AG08395 (cell line): ENCODE measurements at regions not wholly inside any gene's neighbourhood (a gene's known extent, or its start where the extent isn't known, plus 50 kb on each side); places are given as distances from the start of the nearest gene placed in this dataset.
"Not testable (repeated sequence)": the region's sequence is repeated elsewhere in the genome, so short reads cannot be mapped to it uniquely, and the experiment has no call there.

Experiments
- DNase-seq: peaks from one replicate; pipeline ENCODE4 v3.0.0; 2012; ENCODE audit warnings: mixed read lengths, low spot score

DNA sequence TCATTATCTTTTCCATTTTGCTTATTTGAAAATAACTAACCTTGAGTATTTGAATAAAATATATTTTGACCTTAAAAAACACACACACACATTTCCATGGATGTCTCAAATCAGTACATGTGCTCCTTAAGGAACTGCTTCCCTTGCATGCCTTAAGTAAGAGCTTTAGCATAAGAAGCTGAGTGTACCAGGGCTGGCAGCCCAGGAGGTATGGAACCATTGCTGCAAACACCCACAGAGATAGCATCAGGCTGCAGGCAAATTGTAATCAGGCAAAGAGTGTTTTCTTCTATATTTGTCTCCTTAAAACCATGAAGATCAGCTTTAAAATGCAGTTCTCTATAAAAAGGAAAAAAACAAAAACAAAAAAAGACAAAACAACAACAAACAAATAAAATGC lies 160.6 kb downstream of the PLK2 start:
- no peak for DNase-seq

DNA sequence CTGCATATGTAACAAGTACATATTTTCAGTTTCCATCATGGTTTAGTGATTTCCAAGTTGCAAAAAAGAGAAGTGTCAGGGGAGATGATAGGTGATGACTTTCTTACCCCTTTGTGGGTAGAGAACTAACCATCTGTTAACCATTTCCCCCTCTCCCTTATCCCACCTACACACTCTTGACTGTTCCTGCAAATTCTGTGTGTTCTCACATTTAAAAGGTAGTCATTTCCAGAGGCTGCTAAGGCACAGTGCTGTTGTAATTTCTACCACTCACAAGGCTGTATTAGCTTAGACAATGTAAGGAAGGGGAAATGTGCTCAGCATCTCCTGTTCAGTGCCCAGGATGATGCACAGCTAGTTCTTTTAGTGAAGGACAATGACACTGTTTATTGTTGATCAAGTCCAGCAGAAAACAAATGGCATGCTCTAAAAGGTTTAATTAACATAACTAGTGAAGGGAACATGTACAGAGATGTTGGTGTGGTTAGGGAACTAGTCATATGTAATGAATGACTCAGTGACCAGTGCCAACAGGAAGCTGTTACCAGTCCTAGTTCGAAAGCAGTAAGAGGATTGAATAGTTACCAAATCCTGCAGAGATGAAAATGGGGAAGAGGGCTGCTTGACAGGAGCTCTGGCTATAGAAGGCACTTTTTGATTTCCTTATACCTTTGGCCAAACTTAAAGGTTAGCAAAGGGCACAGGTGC lies 165.1 kb downstream of the PLK2 start:
- peak; percentile 38 for DNase-seq

DNA sequence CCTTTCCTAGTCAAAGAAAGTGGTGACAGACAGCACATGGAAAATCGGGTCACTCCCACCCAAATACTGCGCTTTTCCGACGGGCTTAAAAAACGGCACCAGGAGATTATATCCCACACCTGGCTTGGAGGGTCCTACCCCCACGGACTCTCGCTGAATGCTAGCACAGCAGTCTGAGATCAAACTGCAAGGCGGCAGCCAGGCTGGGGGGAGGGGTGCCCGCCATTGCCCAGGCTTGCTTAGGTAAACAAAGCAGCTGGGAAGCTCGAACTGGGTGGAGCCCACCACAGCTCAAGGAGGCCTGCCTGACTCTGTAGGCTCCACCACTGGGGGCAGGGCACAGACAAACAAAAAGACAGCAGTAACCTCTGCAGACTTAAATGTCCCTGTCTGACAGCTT lies 171.6 kb downstream of the PLK2 start:
- DNase-seq = not testable (repeated sequence)

- no peak for DNase-seq
These were observed 173.1 kb downstream of the PLK2 start for GRCh38 chr5:58286741-58287140.

DNA sequence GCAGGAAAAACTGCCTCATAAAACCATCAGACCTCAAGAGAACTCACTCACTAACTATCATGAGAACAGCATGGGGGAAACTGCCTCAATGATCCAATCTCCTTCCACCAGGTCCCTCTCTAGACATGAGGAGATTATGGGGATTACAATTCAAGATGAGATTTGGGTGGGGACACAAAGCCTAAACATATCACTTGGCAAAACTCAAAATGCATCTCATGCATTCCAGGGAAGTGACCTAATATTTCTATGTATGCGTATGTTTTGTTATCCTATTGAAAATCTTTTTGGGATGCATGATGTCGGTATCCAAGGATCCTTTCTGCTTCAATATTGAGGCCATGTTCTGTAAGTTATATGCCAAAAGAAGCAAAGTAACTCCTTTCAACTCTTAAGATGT lies 174.0 kb downstream of the PLK2 start:
- DNase-seq = no peak

GRCh38 chr5:58284886-58285285 lies 175.0 kb downstream of the PLK2 start:
- no peak for DNase-seq

DNA sequence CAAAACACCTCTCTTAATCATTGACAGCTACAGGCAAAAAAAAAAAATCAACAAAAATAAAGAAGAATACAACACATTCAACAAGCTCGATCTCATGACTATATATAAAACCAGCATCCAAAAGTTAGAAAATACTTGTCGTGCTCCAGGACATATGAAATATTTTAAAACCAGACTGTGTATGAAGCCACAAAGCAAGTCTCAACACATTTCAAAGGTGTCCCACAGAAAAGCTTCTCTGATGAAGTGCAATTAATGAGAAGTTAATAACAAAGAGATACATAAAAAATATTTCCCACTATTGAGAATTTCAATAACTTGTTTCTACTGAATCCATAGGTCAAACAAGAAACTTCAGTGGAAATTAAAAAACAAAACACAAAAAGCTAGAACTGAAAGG lies 178.7 kb downstream of the PLK2 start:
- no peak for DNase-seq

DNA sequence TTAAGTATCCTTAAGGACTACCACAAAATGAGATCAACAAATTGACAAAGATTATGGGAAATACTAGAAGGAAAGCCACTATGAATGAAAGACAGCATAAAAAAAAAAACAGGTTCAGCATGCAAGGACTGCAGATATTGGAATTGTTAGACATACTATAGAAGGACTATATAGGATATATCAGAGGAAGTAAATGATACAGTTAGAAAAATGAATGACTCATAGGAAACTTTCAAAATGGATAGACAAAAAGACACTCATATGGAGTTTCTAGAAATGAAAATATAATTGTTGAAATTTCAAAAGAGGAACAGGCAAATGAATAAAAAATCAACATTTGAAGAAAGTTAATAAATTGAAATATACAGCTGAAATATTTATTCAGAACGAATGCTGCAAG lies 180.6 kb downstream of the PLK2 start:
- DNase-seq = no peak

- DNase-seq = no peak
These were observed 183.5 kb downstream of the PLK2 start for GRCh38 chr5:58276431-58276830.

DNA sequence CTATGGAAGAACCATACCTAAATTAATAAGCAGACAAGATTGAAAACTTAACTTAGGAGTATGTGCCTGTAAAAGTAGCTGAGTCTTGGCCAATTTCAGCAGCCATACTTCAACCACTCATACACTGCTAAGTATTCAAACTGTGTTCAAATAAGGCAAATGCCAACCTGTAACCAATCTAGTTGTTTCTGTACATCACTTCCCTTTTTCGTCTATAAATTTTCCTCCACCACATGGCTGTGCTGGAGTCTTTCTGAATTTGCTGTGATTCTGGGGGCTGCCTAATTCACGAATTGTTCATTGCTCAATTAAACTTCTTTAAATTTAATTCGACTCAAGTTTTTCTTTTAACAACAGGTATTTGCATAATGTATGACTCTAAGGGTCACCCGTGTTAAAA lies 184.4 kb downstream of the PLK2 start:
- DNase-seq = no peak

- DNase-seq = no peak
These were observed 185.7 kb downstream of the PLK2 start for GRCh38 chr5:58274191-58274590.

DNA sequence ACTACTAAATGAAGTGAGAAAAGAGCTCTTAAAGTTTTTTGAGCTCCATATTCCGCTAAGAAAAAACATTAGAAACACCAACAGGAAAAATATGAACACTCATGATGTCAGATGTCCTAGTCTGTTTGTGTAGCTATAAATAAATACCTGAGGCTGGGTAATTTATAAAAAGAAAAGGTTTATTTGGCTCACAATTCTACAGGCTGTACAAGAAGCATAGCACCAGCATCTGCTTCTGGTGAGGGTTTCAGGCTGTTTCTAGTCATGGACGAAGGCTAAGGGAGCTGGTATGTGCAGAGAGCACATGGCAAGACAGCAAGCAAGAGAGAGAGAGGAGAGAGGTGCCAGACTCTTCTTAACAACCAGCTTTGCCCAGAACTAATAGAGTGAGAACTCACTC lies 186.2 kb downstream of the PLK2 start:
- no peak for DNase-seq

DNA sequence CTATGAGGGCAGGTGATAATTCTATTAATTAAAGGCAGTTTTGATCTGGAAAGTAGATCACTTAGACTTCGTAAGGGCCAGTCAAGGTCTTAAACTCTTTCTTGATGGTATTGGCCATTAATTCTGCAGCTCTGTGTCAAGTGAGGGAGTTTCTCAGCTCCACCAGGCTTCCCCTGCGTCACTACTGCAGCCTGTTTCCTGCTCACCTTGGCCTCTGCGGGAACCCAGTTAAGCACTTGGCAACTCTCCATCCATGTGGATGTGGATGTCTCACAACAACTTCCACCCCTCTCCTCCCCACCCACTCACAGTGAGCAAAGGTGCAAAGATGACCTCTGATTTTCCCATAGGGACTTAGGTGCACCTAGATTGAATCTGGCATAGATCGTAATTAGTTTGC lies 191.6 kb downstream of the PLK2 start:
- no peak for DNase-seq

GRCh38 chr5:58266402-58266801 lies 193.5 kb downstream of the PLK2 start:
- DNase-seq = no peak

DNA sequence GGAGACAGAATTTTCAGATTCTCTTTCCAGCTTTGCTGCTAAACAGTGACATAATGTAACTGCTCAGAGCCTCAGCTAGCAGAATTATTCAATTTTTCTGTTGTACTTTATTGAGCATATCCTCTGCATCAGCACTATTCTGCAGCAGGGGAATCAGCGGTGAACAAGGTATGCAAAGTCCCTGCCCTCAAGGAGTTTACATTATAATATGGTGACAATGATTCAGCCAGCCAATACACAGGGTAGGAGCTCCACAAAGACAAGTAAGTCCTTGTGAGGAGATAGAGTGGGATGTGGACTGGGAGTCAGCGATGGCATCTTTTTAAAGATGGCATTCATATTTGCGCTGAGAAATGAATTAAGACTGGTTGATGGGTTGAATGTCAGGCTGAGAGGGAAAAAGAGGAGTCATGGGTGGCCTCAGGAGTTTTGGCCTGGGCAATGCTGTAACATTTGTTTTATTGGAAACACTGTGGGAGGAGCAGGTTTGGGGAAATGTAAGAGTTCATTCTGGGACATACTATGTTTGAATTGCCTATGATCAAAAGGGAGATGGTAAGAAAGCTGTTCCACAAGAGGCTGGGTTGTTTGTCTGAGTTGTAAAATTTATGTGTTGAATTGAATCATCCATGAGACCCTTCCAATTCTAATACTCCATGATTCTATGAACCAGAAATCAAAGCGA lies 194.5 kb downstream of the PLK2 start:
- DNase-seq = no peak

DNA sequence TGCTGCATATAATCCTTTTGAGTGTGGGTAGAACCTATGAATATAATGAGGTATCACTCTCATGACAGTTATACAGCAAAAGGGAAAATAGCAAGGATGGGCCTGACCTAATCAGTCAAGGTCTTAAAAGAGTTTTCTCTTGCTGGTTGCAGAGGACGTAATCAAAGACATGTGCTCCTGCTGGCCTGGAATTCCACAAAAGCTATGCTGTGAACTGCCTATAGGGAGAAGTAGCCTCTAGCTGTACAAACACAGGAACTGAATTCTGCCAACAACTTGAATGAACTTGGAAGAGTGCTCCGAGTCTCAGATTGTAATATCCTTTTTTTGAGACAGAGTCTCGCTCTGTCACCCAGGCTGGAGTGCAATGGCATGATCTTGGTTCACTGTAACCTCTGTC lies 195.6 kb downstream of the PLK2 start:
- DNase-seq = no peak

DNA sequence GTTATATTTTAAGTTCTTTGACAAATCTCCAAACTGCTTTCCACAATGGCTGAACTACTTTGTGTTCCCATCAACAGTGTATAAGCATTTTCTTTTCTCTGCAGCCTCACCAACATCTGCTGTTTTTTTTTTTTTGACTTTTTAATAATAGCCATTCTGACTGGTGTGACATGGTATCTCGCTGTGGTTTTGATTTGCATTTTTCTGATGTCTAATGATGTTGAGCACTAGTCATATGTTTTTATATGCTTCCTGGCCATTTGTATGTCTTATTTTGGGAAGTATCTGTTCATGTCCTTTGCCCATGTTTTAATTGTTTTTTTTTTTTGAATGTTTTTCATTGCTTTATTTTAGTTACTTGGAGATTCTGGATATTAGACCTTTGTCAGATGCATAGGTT lies 196.6 kb downstream of the PLK2 start:
- no peak for DNase-seq

GRCh38 chr5:58262226-58262625 lies 197.7 kb downstream of the PLK2 start:
- DNase-seq = peak; percentile 46

- DNase-seq = peak; percentile 69
These were observed 198.3 kb downstream of the PLK2 start for GRCh38 chr5:58261605-58262004.

- DNase-seq = no peak
These were observed 199.6 kb downstream of the PLK2 start for GRCh38 chr5:58260243-58260642.

GRCh38 chr5:58259685-58260152 lies 200.2 kb downstream of the PLK2 start:
- DNase-seq = peak; percentile 71

DNA sequence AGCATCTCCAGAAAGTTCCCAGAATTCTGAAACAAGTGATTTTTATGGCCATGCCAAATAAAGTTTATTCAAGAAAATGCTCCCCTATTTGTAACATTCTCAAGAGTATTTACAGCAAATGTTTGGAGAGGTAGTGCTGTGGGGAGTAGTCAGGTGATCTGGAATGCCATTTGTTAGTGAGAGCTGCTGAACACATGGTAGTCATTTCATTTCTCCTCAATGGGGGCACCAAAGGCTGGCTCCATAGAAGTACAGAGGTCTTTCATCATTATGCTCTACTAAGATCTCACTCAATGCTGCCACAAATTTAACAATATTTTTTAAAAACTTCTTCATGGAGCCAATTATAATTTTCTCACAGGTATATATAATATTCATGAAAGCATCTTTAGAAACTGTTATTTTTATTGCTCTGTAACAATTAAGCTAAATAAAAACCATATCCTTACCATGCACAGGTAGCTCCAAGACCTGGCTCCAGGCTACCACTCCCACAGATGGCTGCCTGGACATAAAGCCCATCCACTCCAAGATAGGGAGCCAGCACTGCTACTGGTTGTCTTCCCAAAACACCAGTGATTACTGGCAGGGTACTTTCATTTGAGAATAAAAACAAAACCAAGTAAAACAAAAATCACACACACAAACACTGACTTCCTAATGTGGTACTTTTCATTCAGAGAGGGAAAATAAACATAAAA lies 200.8 kb downstream of the PLK2 start:
- no peak for DNase-seq

GRCh38 chr5:58255970-58256369 lies 203.9 kb downstream of the PLK2 start:
- no peak for DNase-seq
